Stimulated activated CD8-positive, alpha-beta memory T cell treated with anti-CD3 and anti-CD28 coated beads, Interleukin-2, amount 100 ng/mL, for 1 hour (primary cell): ENCODE measurements at regions not wholly inside any gene's neighbourhood (a gene's known extent, or its start where the extent isn't known, plus 50 kb on each side); places are given as distances from the start of the nearest gene placed in this dataset.

Experiments used
- DNase-seq, 2 donors: peaks; one replicate each; pipeline ENCODE4 v3.0.0-alpha.2; 2020; ENCODE audit warnings: low read depth in 2 of 2

- no peak for DNase-seq
Measured at GRCh38 chr17:73806768-73807167, 162.5 kb upstream of the SDK2 start.

- DNase-seq: no peak
Measured at GRCh38 chr17:73813201-73813600, 169.0 kb upstream of the SDK2 start.

- no peak for DNase-seq
Measured at GRCh38 chr17:73814075-73814474, 169.8 kb upstream of the SDK2 start.

GRCh38 chr17:73815474-73815873, 171.2 kb upstream of the SDK2 start:
- no peak for DNase-seq

GRCh38 chr17:73819440-73820395, 175.5 kb upstream of the SDK2 start:
- no peak for DNase-seq

GRCh38 chr17:73820686-73821448, 176.6 kb upstream of the SDK2 start:
- DNase-seq: no peak

GRCh38 chr17:73821665-73822064, 177.4 kb upstream of the SDK2 start:
- DNase-seq: no peak

- no peak for DNase-seq
Measured at GRCh38 chr17:73822371-73822770, 178.1 kb upstream of the SDK2 start.

GRCh38 chr17:73823684-73824083, 179.4 kb upstream of the SDK2 start:
- no peak for DNase-seq

GRCh38 chr17:73824321-73824720, 180.1 kb upstream of the SDK2 start:
- no peak for DNase-seq

- no peak for DNase-seq
Measured at GRCh38 chr17:73826181-73826871, 182.1 kb upstream of the SDK2 start.

GRCh38 chr17:73826872-73827228, 182.6 kb upstream of the SDK2 start:
- DNase-seq: no peak

GRCh38 chr17:73827627-73828291, 183.5 kb upstream of the SDK2 start:
- DNase-seq: no peak

- no peak for DNase-seq
Measured at GRCh38 chr17:73829676-73830280, 185.5 kb upstream of the SDK2 start.

GRCh38 chr17:73831699-73832098, 187.5 kb upstream of the SDK2 start:
- no peak for DNase-seq

- no peak for DNase-seq
Measured at GRCh38 chr17:73833775-73834488, 189.7 kb upstream of the SDK2 start.

GRCh38 chr17:73834684-73835343, 190.6 kb upstream of the SDK2 start:
- no peak for DNase-seq

GRCh38 chr17:73835605-73836004, 191.4 kb upstream of the SDK2 start:
- DNase-seq: no peak

- DNase-seq: no peak
Measured at GRCh38 chr17:73838815-73839214, 194.6 kb upstream of the SDK2 start.

GRCh38 chr17:73840829-73841228, 196.6 kb upstream of the SDK2 start:
- no peak for DNase-seq
